GM23248 (cell line): ENCODE measurements at regions not wholly inside any gene's neighbourhood (a gene's known extent, or its start where the extent isn't known, plus 50 kb on each side); places are given as distances from the start of the nearest gene placed in this dataset.

ENCODE experiments used
- DNase-seq: peaks from one replicate; pipeline ENCODE4 v3.0.0-alpha.2; 2015
- H2AFZ ChIP-seq: fragments of 200-600 bp; sonication (generic); 2 replicates; pipeline ENCODE4 v1.6.1; 2016; ENCODE audit warnings: antibody characterized with exemption
- H3F3A ChIP-seq: fragments of 200-600 bp; sonication (generic); 2 replicates; pipeline ENCODE4 v1.6.1; 2016; ENCODE audit warnings: mild to moderate bottlenecking, antibody characterized with exemption, mixed run types; ENCODE audit not compliant: insufficient read depth
- H3K27ac ChIP-seq: fragments of 200-600 bp; sonication (generic); 2 replicates; pipeline ENCODE4 v1.5.1; 2016; ENCODE audit warnings: mild to moderate bottlenecking
- H3K27me3 ChIP-seq: fragments of 200-600 bp; sonication (generic); replicated peaks from 2 replicates; pipeline ENCODE4 v1.6.1; 2016; ENCODE audit warnings: mild to moderate bottlenecking; ENCODE audit not compliant: insufficient read depth
- H3K36me3 ChIP-seq: fragments of 200-600 bp; sonication (generic); 2 replicates; pipeline ENCODE4 v1.6.1; 2016; ENCODE audit warnings: low read depth, mild to moderate bottlenecking
- H3K4me1 ChIP-seq: fragments of 200-600 bp; sonication (generic); 2 replicates; pipeline ENCODE4 v1.6.1; 2016; ENCODE audit warnings: mild to moderate bottlenecking; ENCODE audit not compliant: insufficient read depth
- H3K4me2 ChIP-seq: fragments of 200-600 bp; sonication (generic); one replicate; pipeline ENCODE4 v1.6.1; 2016; ENCODE audit warnings: mild to moderate bottlenecking; ENCODE audit not compliant: unreplicated experiment
- H3K4me3 ChIP-seq: fragments of 200-600 bp; sonication (generic); 2 replicates; pipeline ENCODE4 v1.5.1; 2016; ENCODE audit warnings: mild to moderate bottlenecking
- H3K79me2 ChIP-seq: fragments of 200-600 bp; sonication (generic); 2 replicates; pipeline ENCODE4 v1.6.1; 2016; ENCODE audit warnings: mild to moderate bottlenecking; ENCODE audit not compliant: insufficient read depth
- H3K9ac ChIP-seq: fragments of 200-600 bp; sonication (generic); 2 replicates; pipeline ENCODE4 v1.6.1; 2016; ENCODE audit warnings: mild to moderate bottlenecking
- H3K9me2 ChIP-seq: fragments of 200-600 bp; sonication (generic); 2 replicates; pipeline ENCODE4 v1.6.1; 2016; ENCODE audit warnings: mixed run types, mild to moderate bottlenecking, moderate library complexity; ENCODE audit not compliant: insufficient read depth
- H3K9me3 ChIP-seq: fragments of 200-600 bp; sonication (generic); one replicate; pipeline ENCODE4 v1.6.1; 2017; ENCODE audit warnings: low read depth
- H4K20me1 ChIP-seq: fragments of 200-600 bp; sonication (generic); 2 replicates; pipeline ENCODE4 v1.6.0; 2016; ENCODE audit not compliant: insufficient read depth
- EZH2 ChIP-seq: fragments of 200-600 bp; sonication (generic); IDR thresholded peaks from 2 replicates; pipeline ENCODE4 v1.6.1; 2018; ENCODE audit warnings: antibody characterized with exemption, mild to moderate bottlenecking; ENCODE audit not compliant: insufficient read depth, poor library complexity, severe bottlenecking
- EZH2phosphoT487 ChIP-seq: fragments of 200-600 bp; sonication (generic); IDR thresholded peaks from 2 replicates; pipeline ENCODE4 v1.6.1; 2018; ENCODE audit warnings: antibody characterized with exemption, moderate library complexity, mild to moderate bottlenecking, low read depth; ENCODE audit not compliant: insufficient read depth
- WGBS, 2 experiments: methylation state at CpG; one replicate each; pipeline ENCODE4 v1.1.6; 2015 to 2017; ENCODE audit warnings: low lambda C conversion rate in 2 of 2, low coverage in 1 of 2; ENCODE audit errors: missing lambda C conversion rate in 2 of 2; 5-methylcytosine and 5-hydroxymethylcytosine counted together
- in situ Hi-C: fragments of 300-500 bp; cut with MboI; formaldehyde crosslinking; loops from 2 replicates; pipeline ENCODE4 v1.15.0; 2020

DNA sequence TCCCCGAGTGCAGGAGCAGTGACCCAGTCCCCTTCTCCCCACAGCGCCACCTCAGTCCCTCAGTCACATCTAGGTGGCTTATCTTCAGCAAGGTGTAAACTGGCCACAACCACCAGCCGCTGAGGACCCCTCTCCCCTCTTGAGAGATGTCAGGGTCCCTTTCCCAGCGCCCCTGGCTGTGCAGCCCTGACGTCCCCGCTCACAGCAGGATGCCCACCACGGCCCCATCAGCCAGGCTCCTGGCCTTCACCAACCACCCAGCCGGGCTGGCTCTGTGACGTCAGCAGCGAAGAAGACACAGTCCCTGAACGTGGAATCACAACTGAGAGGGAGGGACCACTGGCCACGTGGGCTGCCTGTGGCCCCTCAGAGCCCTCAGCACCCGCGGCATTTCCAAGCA is 249.4 kb downstream of the NPHP4 start:
- no peak for DNase-seq
- no peaks in the 10 kb centered on the region for H3K9me3 ChIP-seq
- H3K4me1 ChIP-seq = no peaks in the 10 kb centered on the region
- no peak overlapping the region for H3K4me3 ChIP-seq
- H3K79me2 ChIP-seq = no peaks in the 10 kb centered on the region
- H3K36me3 ChIP-seq = no peaks in the 10 kb centered on the region
- no peaks in the 10 kb centered on the region for H3F3A ChIP-seq
- no peak overlapping the region for H3K4me2 ChIP-seq
- TF ChIP-seq EZH2phosphoT487 = no peak
- TF ChIP-seq EZH2 = no peak
- WGBS, 2 experiments = 25 to 41% methylated on average over 14 of the region's 14 CpGs
- in situ Hi-C loops = no loop called here
- H2AFZ ChIP-seq = no peak overlapping the region
- no peaks in the 10 kb centered on the region for H3K27me3 ChIP-seq
- H3K9ac ChIP-seq = no peak overlapping the region
- H3K27ac ChIP-seq = no peak overlapping the region
- no peaks in the 10 kb centered on the region for H3K9me2 ChIP-seq
- H4K20me1 ChIP-seq = no peaks in the 10 kb centered on the region

DNA sequence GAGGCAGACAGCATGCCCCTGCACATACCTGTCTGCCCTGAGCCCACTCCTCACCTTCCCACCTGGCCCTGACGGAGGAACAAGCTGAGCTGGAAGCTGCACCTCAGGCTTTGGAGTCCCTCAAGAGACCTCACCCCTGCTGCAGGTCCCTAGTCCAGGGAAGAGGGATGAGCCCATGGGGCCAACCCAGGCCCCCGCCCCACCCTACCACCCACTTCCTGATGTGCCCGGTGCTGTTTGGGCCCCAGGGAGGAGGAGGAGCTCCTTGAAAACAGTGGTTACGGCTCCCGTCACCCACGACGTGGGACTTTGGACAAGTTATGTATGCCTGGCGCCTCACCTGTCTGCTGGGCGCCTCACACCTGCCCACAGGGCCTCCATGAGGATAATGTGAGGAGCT is 250.2 kb downstream of the NPHP4 start:
- Histone ChIP-seq H3K9ac (no peak overlapping the region), H4K20me1 (no peaks in the 10 kb centered on the region), H3K4me1 (no peaks in the 10 kb centered on the region), H3K36me3 (no peaks in the 10 kb centered on the region), H3K79me2 (no peaks in the 10 kb centered on the region), H3K27me3 (no peaks in the 10 kb centered on the region), H3K9me3 (no peaks in the 10 kb centered on the region), H3F3A (no peaks in the 10 kb centered on the region), H3K27ac (no peak overlapping the region), H3K9me2 (no peaks in the 10 kb centered on the region), H3K4me3 (no peak overlapping the region), H3K4me2 (no peak overlapping the region), H2AFZ (no peak overlapping the region)
- WGBS, 2 experiments = 35 to 41% methylated on average over 8 to 9 of the region's 9 CpGs
- DNase-seq = no peak
- in situ Hi-C loops = no loop called here
- TF ChIP-seq EZH2 = no peak
- no peak for TF ChIP-seq EZH2phosphoT487

- H4K20me1 ChIP-seq = no peaks in the 10 kb centered on the region
- no peaks in the 10 kb centered on the region for H3K9me2 ChIP-seq
- no peaks in the 10 kb centered on the region for H3K4me1 ChIP-seq
- no peak overlapping the region for H3K4me3 ChIP-seq
- TF ChIP-seq EZH2 (no peak), EZH2phosphoT487 (no peak)
- no peaks in the 10 kb centered on the region for H3K79me2 ChIP-seq
- no peak overlapping the region for H3K9ac ChIP-seq
- no peak overlapping the region for H3K27ac ChIP-seq
- H2AFZ ChIP-seq = no peak overlapping the region
- no peaks in the 10 kb centered on the region for H3K27me3 ChIP-seq
- H3K9me3 ChIP-seq = no peaks in the 10 kb centered on the region
- no peaks in the 10 kb centered on the region for H3F3A ChIP-seq
- no peaks in the 10 kb centered on the region for H3K36me3 ChIP-seq
- H3K4me2 ChIP-seq = no peak overlapping the region
- DNase-seq = no peak
- in situ Hi-C loops = no loop called here
- WGBS, 2 experiments = 35 to 39% methylated on average over 21 of the region's 21 CpGs
Measured at GRCh38 chr1:5740865-5741860, 251.1 kb downstream of the NPHP4 start.

GRCh38 chr1:5740450-5740849 is 251.8 kb downstream of the NPHP4 start:
- Histone ChIP-seq H3K4me3 (no peak overlapping the region), H3K9me2 (no peaks in the 10 kb centered on the region), H3K27me3 (no peaks in the 10 kb centered on the region), H3K79me2 (no peaks in the 10 kb centered on the region), H3K4me1 (no peaks in the 10 kb centered on the region), H3K36me3 (no peaks in the 10 kb centered on the region), H3F3A (no peaks in the 10 kb centered on the region), H2AFZ (no peak overlapping the region), H3K9me3 (no peaks in the 10 kb centered on the region), H3K4me2 (no peak overlapping the region), H4K20me1 (no peaks in the 10 kb centered on the region), H3K9ac (no peak overlapping the region), H3K27ac (no peak overlapping the region)
- 66 to 68% methylated on average over 7 of the region's 7 CpGs for WGBS, 2 experiments
- no peak for DNase-seq
- TF ChIP-seq EZH2phosphoT487 (no peak), EZH2 (no peak)
- in situ Hi-C loops = no loop called here
